Peyer's patch (tissue), 4 donors: ENCODE measurements at regions not wholly inside any gene's neighbourhood (a gene's known extent, or its start where the extent isn't known, plus 50 kb on each side); places are given as distances from the start of the nearest gene placed in this dataset.

ENCODE experiments used
- CTCF ChIP-seq, 6 experiments: fragments of 450-650 bp in 4 of 6; fragments of 200-600 bp in 2 of 6; sonication (generic) in 1 of 6; IDR thresholded peaks; one replicate each; pipeline ENCODE4 v1.5.1; 2017 to 2019; ENCODE audit warnings: antibody characterized with exemption in 6 of 6, mild to moderate bottlenecking in 3 of 6, moderate library complexity in 1 of 6
- POLR2A ChIP-seq, 2 donors: fragments of 450-650 bp; IDR thresholded peaks; one replicate each; pipeline ENCODE4 v1.5.1; 2017; ENCODE audit warnings: antibody characterized with exemption in 2 of 2, mild to moderate bottlenecking in 2 of 2, moderate library complexity in 2 of 2

GRCh38 chr2:7792031-7792651 is 874.9 kb downstream of the RNF144A start:
- TF ChIP-seq POLR2A (IDR thresholded peaks at IDR 0.05) (no peak), CTCF (IDR thresholded peaks at IDR 0.05) (no peak)
